NCI-H526 treated with DMSO at 0.1 percent for 48 hours (cell line): ENCODE measurements at regions not wholly inside any gene's neighbourhood (a gene's known extent, or its start where the extent isn't known, plus 50 kb on each side); places are given as distances from the start of the nearest gene placed in this dataset.

Experiments used
- DNase-seq: peaks from one replicate; lab custom pipeline; 2025; lab: John Stamatoyannopoulos, UW

- DNase-seq: no peak
Observed at GRCh38 chr3:65231544-65231943, 543.7 kb upstream of the ADAMTS9 start.

- no peak for DNase-seq
Observed at GRCh38 chr3:65230261-65231139, 542.7 kb upstream of the ADAMTS9 start.

- DNase-seq: no peak
Observed at GRCh38 chr3:65226287-65226686, 538.5 kb upstream of the ADAMTS9 start.

- DNase-seq: no peak
Observed at GRCh38 chr3:65210026-65210814, 522.4 kb upstream of the ADAMTS9 start.

- DNase-seq: no peak
Observed at GRCh38 chr3:65202395-65202794, 514.6 kb upstream of the ADAMTS9 start.

DNA sequence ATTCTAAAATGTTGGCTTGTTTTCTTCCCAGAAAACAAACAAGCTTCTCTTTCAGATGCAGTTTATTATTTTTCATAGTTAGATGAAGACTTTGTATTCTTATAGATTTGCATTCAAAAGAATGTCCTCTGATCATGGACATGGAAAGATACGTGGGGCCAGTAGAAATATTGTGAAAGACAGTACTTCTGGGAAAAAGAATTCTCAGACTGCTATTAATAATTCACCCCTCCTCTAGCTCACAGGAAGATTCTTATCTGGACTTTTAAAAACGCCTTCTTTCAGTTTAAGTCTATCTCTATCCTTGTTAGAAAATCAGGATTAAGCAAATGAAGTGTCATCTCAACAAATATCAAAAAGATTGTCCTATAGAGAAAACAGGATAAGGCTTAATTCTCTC lies 514.1 kb upstream of the ADAMTS9 start:
- DNase-seq: no peak

GRCh38 chr3:65200310-65200970 lies 512.6 kb upstream of the ADAMTS9 start:
- no peak for DNase-seq

DNA sequence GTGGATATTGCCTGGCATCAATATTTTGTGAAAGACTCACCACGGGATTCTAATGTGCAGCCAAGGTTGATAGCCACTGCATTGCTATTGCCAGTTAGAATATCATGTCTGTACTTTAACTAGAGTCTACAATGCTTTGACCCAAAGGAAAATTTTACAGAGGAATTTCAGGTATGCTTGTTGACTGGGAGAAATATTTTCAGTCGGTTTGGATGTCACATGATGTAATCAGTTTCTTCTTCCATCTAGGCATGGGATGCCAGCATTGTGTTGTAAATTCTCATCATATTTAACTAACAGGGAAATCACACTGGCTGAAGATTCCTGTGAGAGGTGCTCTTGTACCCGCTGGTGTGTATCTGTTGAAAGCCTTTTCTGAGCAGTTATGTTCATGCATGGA lies 508.9 kb upstream of the ADAMTS9 start:
- no peak for DNase-seq

DNA sequence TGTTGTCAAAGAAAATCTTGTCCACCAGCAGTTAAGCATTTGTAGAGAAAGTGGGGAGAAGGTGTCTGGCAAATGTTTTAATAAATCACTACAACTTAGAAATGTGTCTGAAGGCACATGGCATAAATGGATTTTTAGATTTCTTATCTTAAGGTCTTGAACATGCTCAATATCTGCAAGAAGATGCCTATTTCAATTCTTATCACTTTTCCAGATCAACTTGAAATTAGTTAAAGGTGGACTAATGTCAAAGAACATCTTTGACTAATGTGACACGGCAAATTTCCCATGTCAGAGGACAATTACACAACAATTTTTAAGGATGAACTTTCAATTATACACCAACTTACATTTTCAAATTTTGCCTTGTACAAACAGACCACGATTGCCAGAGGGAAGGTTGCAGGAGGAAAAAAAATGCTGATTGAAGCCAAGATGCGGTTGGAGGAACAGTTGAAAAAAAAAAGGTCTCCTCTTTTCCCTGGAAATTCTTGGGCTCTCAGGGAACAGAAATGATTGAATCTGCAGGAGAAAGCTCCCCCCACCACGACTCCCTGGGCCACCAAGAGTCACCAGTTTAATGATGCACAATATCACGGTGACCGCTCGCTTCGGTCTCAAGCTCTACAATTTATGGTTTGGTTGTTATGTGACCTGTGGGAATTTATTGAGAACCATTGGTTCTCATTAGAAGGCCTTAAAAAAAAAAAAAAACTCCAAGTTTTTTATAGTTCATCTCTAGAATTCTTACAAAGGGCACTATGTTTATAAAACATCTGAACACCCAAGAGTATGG lies 507.6 kb upstream of the ADAMTS9 start:
- no peak for DNase-seq

DNA sequence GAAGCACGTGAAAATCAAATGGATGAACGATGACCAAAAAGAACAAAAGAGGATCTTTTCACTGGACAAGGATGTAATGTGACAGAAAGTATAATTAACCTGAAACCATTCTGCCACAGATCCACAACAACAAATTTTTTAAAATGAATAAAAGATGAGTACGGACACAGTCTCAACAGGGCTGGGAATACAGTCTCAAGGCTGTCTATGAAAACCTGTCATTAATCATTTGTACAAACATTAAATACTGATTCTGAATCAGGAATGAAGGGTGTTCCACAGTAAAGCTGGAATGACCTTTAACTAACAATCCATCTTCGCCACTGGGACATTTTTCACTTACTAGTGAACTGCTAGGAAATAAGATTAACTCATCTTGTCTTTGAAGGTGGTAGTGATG lies 506.9 kb upstream of the ADAMTS9 start:
- no peak for DNase-seq

DNA sequence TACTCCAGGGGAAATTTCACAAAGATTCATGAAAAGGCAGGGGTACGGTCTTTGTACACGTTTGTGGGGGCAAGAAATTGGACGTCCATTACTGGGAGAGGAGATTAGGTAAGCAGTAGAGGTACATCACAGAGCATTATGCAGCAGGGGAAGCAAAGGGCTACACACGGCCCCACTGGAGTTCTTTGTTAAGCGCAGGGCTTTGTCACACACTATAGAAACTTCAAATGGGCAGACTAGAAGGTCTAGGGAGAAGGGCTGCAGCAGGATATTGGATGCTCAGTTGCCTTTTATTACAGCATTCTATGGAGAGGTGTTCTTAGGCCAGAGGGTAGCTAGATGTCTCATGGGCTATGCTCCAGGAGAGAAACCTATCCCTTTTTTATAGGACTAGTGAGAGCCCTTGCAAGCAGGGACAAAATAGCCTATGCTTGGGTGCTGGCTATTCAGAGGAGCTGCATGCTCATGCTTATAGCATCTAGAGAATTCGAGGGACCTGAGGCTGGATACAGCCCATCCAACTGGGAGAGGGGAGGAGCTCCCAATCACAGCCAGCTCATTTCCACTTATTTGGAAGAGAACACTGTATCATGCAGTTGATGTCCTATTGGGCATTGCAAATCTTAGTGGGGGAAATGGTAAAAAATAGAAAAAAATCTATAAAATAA lies 506.4 kb upstream of the ADAMTS9 start:
- DNase-seq: no peak

DNA sequence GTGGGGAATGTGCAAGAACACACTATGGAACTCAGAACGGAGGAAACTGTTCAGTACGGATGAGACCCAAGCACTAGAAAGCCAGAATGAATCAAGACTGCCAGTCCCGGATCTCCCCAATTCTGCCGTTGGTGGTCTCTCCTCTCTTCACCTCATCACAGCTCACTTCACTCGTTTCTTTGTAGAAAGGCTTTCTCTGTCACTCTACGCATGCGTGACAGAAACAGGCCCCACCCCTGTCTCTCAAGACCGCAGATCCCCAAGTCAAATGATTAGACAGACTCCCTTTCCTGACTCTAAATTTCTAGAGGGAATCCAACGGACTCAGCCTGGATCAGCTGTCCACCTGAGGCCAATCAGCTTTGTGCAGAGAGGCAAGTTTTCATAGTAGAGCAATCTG lies 505.7 kb upstream of the ADAMTS9 start:
- no peak for DNase-seq

GRCh38 chr3:65190111-65190510 lies 502.3 kb upstream of the ADAMTS9 start:
- no peak for DNase-seq

GRCh38 chr3:65186268-65186667 lies 498.5 kb upstream of the ADAMTS9 start:
- no peak for DNase-seq

DNA sequence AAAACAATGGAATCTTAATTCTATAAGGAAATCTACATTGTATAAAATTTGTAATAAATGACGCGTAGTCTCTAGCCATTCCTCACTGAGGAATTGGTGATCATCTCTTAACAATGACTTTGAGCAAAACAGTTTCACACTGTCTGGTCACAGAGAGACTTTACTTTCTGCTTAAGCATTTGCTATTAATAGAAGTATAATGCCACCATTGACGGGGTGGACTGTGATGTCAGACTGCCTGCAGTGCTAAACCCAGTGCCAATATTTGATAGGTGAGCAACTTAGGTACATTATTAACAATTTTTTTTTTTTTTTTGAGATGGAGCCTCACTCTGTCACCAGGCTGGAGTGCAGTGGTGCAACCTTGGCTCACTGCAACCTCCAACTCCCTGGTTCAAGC lies 494.9 kb upstream of the ADAMTS9 start:
- DNase-seq: no peak

- DNase-seq: no peak
Observed at GRCh38 chr3:65182085-65182484, 494.3 kb upstream of the ADAMTS9 start.

DNA sequence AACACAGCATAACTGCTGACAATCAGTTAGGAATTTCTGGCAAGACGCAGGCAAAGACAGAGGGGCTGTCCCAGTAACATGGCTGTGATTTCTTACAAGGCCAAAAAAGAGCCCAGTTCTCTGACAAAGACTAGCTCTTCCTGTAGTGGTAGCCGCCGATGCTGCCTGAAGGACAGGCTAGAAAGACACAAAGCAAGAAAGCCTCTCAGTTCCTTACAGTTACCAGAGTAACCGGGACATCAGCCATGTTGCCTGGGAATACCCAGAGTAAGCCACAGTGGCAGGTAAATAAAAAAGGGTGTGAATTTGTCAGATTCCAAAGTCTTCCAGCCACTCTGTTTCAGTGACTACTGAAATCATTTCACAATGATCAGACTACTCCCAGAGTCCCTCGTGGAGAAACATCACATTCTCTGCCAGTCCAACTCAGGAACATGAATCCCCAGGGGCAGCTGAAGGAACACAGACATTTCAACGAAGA lies 493.6 kb upstream of the ADAMTS9 start:
- no peak for DNase-seq

DNA sequence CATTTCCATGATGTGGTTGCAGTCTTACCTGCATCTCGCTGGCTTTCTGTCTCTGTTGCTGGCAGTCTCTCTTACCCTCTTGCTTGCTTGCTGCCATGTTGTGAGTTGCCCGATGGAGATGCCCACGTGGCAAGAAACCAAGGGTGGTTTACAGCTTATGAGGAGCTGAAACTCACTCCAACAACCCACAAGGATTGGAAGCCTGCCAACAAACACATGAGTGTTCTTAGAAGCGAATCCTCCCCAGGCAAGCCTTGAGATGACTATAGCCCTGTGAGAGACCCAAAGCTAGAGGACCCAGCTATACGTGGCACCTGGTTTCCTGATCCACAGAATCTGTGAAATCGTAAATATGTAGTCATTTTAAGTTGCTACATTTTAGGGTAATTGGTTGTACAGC lies 490.9 kb upstream of the ADAMTS9 start:
- DNase-seq: no peak

DNA sequence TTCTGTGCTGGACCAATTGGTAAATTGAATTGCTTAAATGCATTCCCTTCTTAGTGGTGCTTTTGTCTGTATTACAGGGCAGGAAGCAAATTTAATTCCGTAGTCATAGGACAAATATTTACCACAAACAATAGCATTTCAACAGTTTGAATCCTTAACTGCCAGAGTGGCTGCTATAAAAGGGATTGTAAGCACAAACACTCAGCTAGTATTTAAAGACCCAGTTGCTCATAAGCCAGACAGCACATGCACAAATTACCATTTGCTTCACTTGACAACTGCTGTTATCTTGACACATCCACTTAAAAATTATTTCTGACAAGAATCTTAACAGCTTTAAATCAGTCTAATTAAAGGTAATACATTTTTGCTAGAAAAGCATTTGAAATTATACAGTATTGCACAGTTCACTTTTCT lies 490.2 kb upstream of the ADAMTS9 start:
- DNase-seq: no peak

GRCh38 chr3:65174713-65175112 lies 486.9 kb upstream of the ADAMTS9 start:
- no peak for DNase-seq

GRCh38 chr3:65173841-65174240 lies 486.0 kb upstream of the ADAMTS9 start:
- no peak for DNase-seq
